Vagina (tissue), 2 donors: ENCODE measurements at regions not wholly inside any gene's neighbourhood (a gene's known extent, or its start where the extent isn't known, plus 50 kb on each side); places are given as distances from the start of the nearest gene placed in this dataset.

ENCODE experiments used
- POLR2A ChIP-seq, 2 donors: fragments of 450-650 bp; IDR thresholded peaks; one replicate each; pipeline ENCODE4 v1.6.1; 2017; ENCODE audit warnings: antibody characterized with exemption in 2 of 2, mild to moderate bottlenecking in 2 of 2, moderate library complexity in 2 of 2
- TF ChIP-seq, protein P1 (sequence below), 3 experiments: fragments of 450-650 bp in 2 of 3; fragments of 200-600 bp in 1 of 3; sonication (generic) in 1 of 3; IDR thresholded peaks; one replicate each; pipeline ENCODE4 v1.5.1; 2017 to 2019; ENCODE audit warnings: antibody characterized with exemption in 3 of 3, mild to moderate bottlenecking in 2 of 3, moderate library complexity in 2 of 3

GRCh38 chr16:56047307-56048234 is 143.7 kb upstream of the GNAO1 start:
- TF ChIP-seq, protein P1, sequence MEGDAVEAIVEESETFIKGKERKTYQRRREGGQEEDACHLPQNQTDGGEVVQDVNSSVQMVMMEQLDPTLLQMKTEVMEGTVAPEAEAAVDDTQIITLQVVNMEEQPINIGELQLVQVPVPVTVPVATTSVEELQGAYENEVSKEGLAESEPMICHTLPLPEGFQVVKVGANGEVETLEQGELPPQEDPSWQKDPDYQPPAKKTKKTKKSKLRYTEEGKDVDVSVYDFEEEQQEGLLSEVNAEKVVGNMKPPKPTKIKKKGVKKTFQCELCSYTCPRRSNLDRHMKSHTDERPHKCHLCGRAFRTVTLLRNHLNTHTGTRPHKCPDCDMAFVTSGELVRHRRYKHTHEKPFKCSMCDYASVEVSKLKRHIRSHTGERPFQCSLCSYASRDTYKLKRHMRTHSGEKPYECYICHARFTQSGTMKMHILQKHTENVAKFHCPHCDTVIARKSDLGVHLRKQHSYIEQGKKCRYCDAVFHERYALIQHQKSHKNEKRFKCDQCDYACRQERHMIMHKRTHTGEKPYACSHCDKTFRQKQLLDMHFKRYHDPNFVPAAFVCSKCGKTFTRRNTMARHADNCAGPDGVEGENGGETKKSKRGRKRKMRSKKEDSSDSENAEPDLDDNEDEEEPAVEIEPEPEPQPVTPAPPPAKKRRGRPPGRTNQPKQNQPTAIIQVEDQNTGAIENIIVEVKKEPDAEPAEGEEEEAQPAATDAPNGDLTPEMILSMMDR (IDR thresholded peaks at IDR 0.05): no peak
- TF ChIP-seq POLR2A (IDR thresholded peaks at IDR 0.05): no peak
